ENCODE measurements at regions not wholly inside any gene's neighbourhood (a gene's known extent, or its start where the extent isn't known, plus 50 kb on each side); places are given as distances from the start of the nearest gene placed in this dataset.
"Not testable (repeated sequence)": the region's sequence is repeated elsewhere in the genome, so short reads cannot be mapped to it uniquely, and the experiment has no call there.

GRCh38 chr1:38770516-38771173, 88.9 kb downstream of the RRAGC start:
- H3K9me1 ChIP-seq (ENCODE audit: control insufficient read depth, insufficient read depth, low read length); H3K4me3 ChIP-seq; in situ Hi-C loops (cut with MboI); H4K20me1 ChIP-seq (replicated peaks; ENCODE audit: control insufficient read depth, insufficient read depth, low read length); H3K27me3 ChIP-seq (ENCODE audit: control insufficient read depth in 2 of 2, insufficient read depth in 2 of 2, low read length in 2 of 2); H3K79me2 ChIP-seq (ENCODE audit: control insufficient read depth, insufficient read depth, low read length); H2AFZ ChIP-seq (ENCODE audit: low read depth, low read length); H3K9me3 ChIP-seq (replicated peaks; ENCODE audit: control insufficient read depth, insufficient read depth, low read depth, low read length); intact Hi-C loops (cut with micrococcal nuclease); H3K4me2 ChIP-seq (ENCODE audit: insufficient read depth, low read length); DNase-seq (ENCODE audit: extremely low read depth in 1 of 4, low spot score in 3 of 4); BruUV-seq (replicated peaks); H3K27ac ChIP-seq (ENCODE audit: extremely low read depth, low read depth, low read length); H3K9ac ChIP-seq (ENCODE audit: insufficient read depth in 1 of 2, low read depth in 2 of 2, low read length in 2 of 2); CTCF ChIA-PET (ENCODE audit: low intra/inter-chr PET ratio); ATAC-seq; POLR2A ChIA-PET; H3K4me1 ChIP-seq (replicated peaks in 1 of 2; ENCODE audit: control insufficient read depth in 2 of 2, insufficient read depth in 2 of 2, low read length in 2 of 2); H3K36me3 ChIP-seq (ENCODE audit: control insufficient read depth, insufficient read depth, low read length); FAIRE-seq: not testable (repeated sequence)
- TF ChIP-seq BCOR (IDR thresholded peaks at IDR 0.05) (peak; percentile 64; the same call in 1 of the 2 replicates), NFIC (IDR thresholded peaks at IDR 0.05) (peak; percentile 65), ZNF146 (CRISPR knock-in tag; IDR thresholded peaks at IDR 0.05; ENCODE audit: unreplicated experiment) (peak; percentile 80), KDM1A (IDR thresholded peaks at IDR 0.05) (peak in 1 of 2 experiments; percentile 36; a peak in 2 of 4 replicates)
- WGBS (ENCODE audit: insufficient coverage, low coverage, missing lambda C conversion rate) = 74% methylated on average over 3 of the region's 5 CpGs

- Histone ChIP-seq H3K36me3 (ENCODE audit: control insufficient read depth, insufficient read depth, low read length) (no peaks in the 10 kb centered on the region), H3K4me2 (ENCODE audit: insufficient read depth, low read length) (no peak overlapping the region), H3K4me3 (no peak overlapping the region), H2AFZ (ENCODE audit: low read depth, low read length) (no peak overlapping the region), H4K20me1 (replicated peaks; ENCODE audit: control insufficient read depth, insufficient read depth, low read length) (no peaks in the 10 kb centered on the region), H3K9me3 (replicated peaks; ENCODE audit: control insufficient read depth, insufficient read depth, low read depth, low read length) (no peaks in the 10 kb centered on the region), H3K4me1 (replicated peaks in 1 of 2; ENCODE audit: control insufficient read depth in 2 of 2, insufficient read depth in 2 of 2, low read length in 2 of 2) (peaks cover 0 to 13% of the 10 kb centered on the region in 2 experiments; a peak in 2 of 5 replicates), H3K79me2 (ENCODE audit: control insufficient read depth, insufficient read depth, low read length) (no peaks in the 10 kb centered on the region), H3K27me3 (ENCODE audit: control insufficient read depth in 2 of 2, insufficient read depth in 2 of 2, low read length in 2 of 2) (no peaks in the 10 kb centered on the region), H3K9me1 (ENCODE audit: control insufficient read depth, insufficient read depth, low read length) (no peaks in the 10 kb centered on the region), H3K9ac (ENCODE audit: insufficient read depth in 1 of 2, low read depth in 2 of 2, low read length in 2 of 2) (no peak overlapping the region; a peak in 1 of 4 replicates), H3K27ac (ENCODE audit: extremely low read depth, low read depth, low read length) (no peak overlapping the region)
- no peak for TF ChIP-seq HIVEP1 (CRISPR knock-in tag; IDR thresholded peaks at IDR 0.05)
- no peak for TF ChIP-seq PREB (CRISPR knock-in tag; IDR thresholded peaks at IDR 0.05)
- no peak for TF ChIP-seq HMBOX1 (IDR thresholded peaks at IDR 0.05)
- no peak for TF ChIP-seq ZNF140 (CRISPR knock-in tag; IDR thresholded peaks at IDR 0.05)
- no peak for TF ChIP-seq ELF2 (CRISPR knock-in tag; IDR thresholded peaks at IDR 0.05)
- no peak for TF ChIP-seq XRCC3 (IDR thresholded peaks at IDR 0.05)
- TF ChIP-seq FOXP1 (CRISPR knock-in tag; IDR thresholded peaks at IDR 0.05) = no peak
- TF ChIP-seq ATF7 (IDR thresholded peaks at IDR 0.05) = no peak
- TF ChIP-seq ZFP1 (CRISPR knock-in tag; IDR thresholded peaks at IDR 0.05) = no peak
- no peak for TF ChIP-seq ARID2 (IDR thresholded peaks at IDR 0.05)
- intact Hi-C loops (cut with micrococcal nuclease) = no loop called here
- CTCF ChIA-PET (ENCODE audit: low intra/inter-chr PET ratio) = no interaction called here
- WGBS (ENCODE audit: insufficient coverage, low coverage, missing lambda C conversion rate) = 34% methylated on average over 7 of the region's 7 CpGs
- DNase-seq (ENCODE audit: extremely low read depth in 1 of 4, low spot score in 3 of 4) (no peak), ATAC-seq (no peak), FAIRE-seq (no peak)
- no TSS peak for BruUV-seq (replicated peaks)
- POLR2A ChIA-PET = interaction anchor here (0.7 to 1.4 kb wide), 3 partner anchors 8 to 28 kb away, joined by 3 to 4 read pairs (median 3); no protein-coding TSS in a partner anchor
- in situ Hi-C loops (cut with MboI) = no loop called here
Measured at GRCh38 chr1:38766125-38766524, 93.4 kb downstream of the RRAGC start.

Data from K562 (cell line).